Hematopoietic multipotent progenitor cell treated with erythropoietin and hydrocortisone succinate and interleukin-3 and kit ligand, for 8 days (in vitro differentiated cells): ENCODE measurements at regions not wholly inside any gene's neighbourhood (a gene's known extent, or its start where the extent isn't known, plus 50 kb on each side); places are given as distances from the start of the nearest gene placed in this dataset.
"Not testable (repeated sequence)": the region's sequence is repeated elsewhere in the genome, so short reads cannot be mapped to it uniquely, and the experiment has no call there.

Experiments
- DNase-seq: peaks from one replicate; pipeline ENCODE4 v3.0.0-alpha.2; 2015

- DNase-seq: no peak
These were observed 336.0 kb downstream of the TEX29 start for GRCh38 chr13:111656439-111656838.

- no peak for DNase-seq
These were observed 336.6 kb downstream of the TEX29 start for GRCh38 chr13:111657013-111657412.

- no peak for DNase-seq
These were observed 338.0 kb downstream of the TEX29 start for GRCh38 chr13:111658145-111659100.

- DNase-seq: no peak
These were observed 338.9 kb downstream of the TEX29 start for GRCh38 chr13:111659219-111659775.

GRCh38 chr13:111659842-111660241 lies 339.4 kb downstream of the TEX29 start:
- no peak for DNase-seq

- DNase-seq: no peak
These were observed 340.6 kb downstream of the TEX29 start for GRCh38 chr13:111661052-111661451.

GRCh38 chr13:111661776-111662175 lies 341.3 kb downstream of the TEX29 start:
- no peak for DNase-seq

- no peak for DNase-seq
These were observed 342.0 kb downstream of the TEX29 start for GRCh38 chr13:111662451-111662850.

- DNase-seq: no peak
These were observed 342.5 kb downstream of the TEX29 start for GRCh38 chr13:111662895-111663294.

- DNase-seq: no peak
These were observed 343.1 kb downstream of the TEX29 start for GRCh38 chr13:111663505-111663904.

- no peak for DNase-seq
These were observed 343.5 kb downstream of the TEX29 start for GRCh38 chr13:111663953-111664421.

- no peak for DNase-seq
These were observed 344.3 kb downstream of the TEX29 start for GRCh38 chr13:111664696-111665095.

GRCh38 chr13:111665691-111666095 lies 345.3 kb downstream of the TEX29 start:
- no peak for DNase-seq

GRCh38 chr13:111666164-111666776 lies 345.8 kb downstream of the TEX29 start:
- no peak for DNase-seq

- DNase-seq: no peak
These were observed 347.3 kb downstream of the TEX29 start for GRCh38 chr13:111667757-111668156.

GRCh38 chr13:111668451-111668850 lies 348.0 kb downstream of the TEX29 start:
- DNase-seq: no peak

GRCh38 chr13:111672198-111672597 lies 351.8 kb downstream of the TEX29 start:
- DNase-seq: not testable (repeated sequence)

GRCh38 chr13:111678120-111678882 lies 357.9 kb downstream of the TEX29 start:
- DNase-seq: not testable (repeated sequence)

- not testable (repeated sequence) for DNase-seq
These were observed 359.2 kb downstream of the TEX29 start for GRCh38 chr13:111679645-111680044.

GRCh38 chr13:111680100-111680499 lies 359.7 kb downstream of the TEX29 start:
- not testable (repeated sequence) for DNase-seq

- DNase-seq: not testable (repeated sequence)
These were observed 371.6 kb downstream of the TEX29 start for GRCh38 chr13:111692028-111692427.

- not testable (repeated sequence) for DNase-seq
These were observed 370.8 kb upstream of the SOX1 start for GRCh38 chr13:111696121-111696520.

- not testable (repeated sequence) for DNase-seq
These were observed 364.9 kb upstream of the SOX1 start for GRCh38 chr13:111702059-111702458.
